Calu3 (cell line): ENCODE measurements at regions not wholly inside any gene's neighbourhood (a gene's known extent, or its start where the extent isn't known, plus 50 kb on each side); places are given as distances from the start of the nearest gene placed in this dataset.
A peak's percentile ranks its signal among the peaks of the same experiment; 100 is the strongest.

Experiments used
- BruUV-seq: library from RNA; stranded (reverse); fragments of 400-500 nt; replicated peaks from 2 replicates; lab custom pipeline; 2021; lab: Mats Ljungman, UMichigan
- CTCF ChIA-PET: fragments of 300-600 bp; sonication (Branson Sonifier 250); formaldehyde crosslinking; loops from one replicate; lab custom pipeline; 2022; ENCODE audit warnings: antibody characterized with exemption; lab: Charles Lee
- DNase-seq: peaks from one replicate; pipeline ENCODE4 v3.0.0; 2022
- H3K27ac Mint-ChIP-seq: one replicate; pipeline ENCODE4 v1.8.0; 2022; ENCODE audit warnings: mixed read lengths; ENCODE audit not compliant: unreplicated experiment
- H3K27me3 Mint-ChIP-seq: one replicate; pipeline ENCODE4 v1.8.0; 2022; ENCODE audit warnings: mixed read lengths; ENCODE audit not compliant: unreplicated experiment
- H3K36me3 Mint-ChIP-seq: one replicate; pipeline ENCODE4 v1.8.0; 2022; ENCODE audit warnings: mild to moderate bottlenecking, moderate library complexity, mixed read lengths; ENCODE audit not compliant: insufficient read depth, unreplicated experiment
- H3K4me1 Mint-ChIP-seq: one replicate; pipeline ENCODE4 v1.8.0; 2022; ENCODE audit warnings: mild to moderate bottlenecking, low read depth, mixed read lengths; ENCODE audit not compliant: unreplicated experiment
- H3K4me3 Mint-ChIP-seq: one replicate; pipeline ENCODE4 v1.8.0; 2022; ENCODE audit warnings: mild to moderate bottlenecking, low read depth, moderate library complexity, mixed read lengths; ENCODE audit not compliant: unreplicated experiment
- H3K9me3 Mint-ChIP-seq: one replicate; pipeline ENCODE4 v1.8.0; 2022; ENCODE audit warnings: low read depth, mixed read lengths; ENCODE audit not compliant: unreplicated experiment
- CTCF ChIP-seq: fragments of 200-600 bp; IDR thresholded peaks from one replicate; pipeline ENCODE4 v1.8.0; 2022; ENCODE audit warnings: antibody characterized with exemption; ENCODE audit not compliant: unreplicated experiment
- intact Hi-C: fragments of 100-400 bp; cut with micrococcal nuclease; formaldehyde crosslinking; loops from one replicate; pipeline ENCODE4 v1.10.0; 2022; ENCODE audit not compliant: unreplicated experiment

- no peak for TF ChIP-seq CTCF
- H3K4me3 Mint-ChIP-seq: no peak overlapping the region
- intact Hi-C loops: loop anchor here (5.0 kb wide), 1 partner anchor 54 kb away; no protein-coding TSS in a partner anchor
- peaks cover 48% of the 10 kb centered on the region for H3K4me1 Mint-ChIP-seq
- no peak for DNase-seq
- H3K9me3 Mint-ChIP-seq: no peaks in the 10 kb centered on the region
- no peaks in the 10 kb centered on the region for H3K27me3 Mint-ChIP-seq
- H3K36me3 Mint-ChIP-seq: peaks cover 4% of the 10 kb centered on the region
- CTCF ChIA-PET: interaction anchor here (2.5 kb wide), 1 partner anchor 38 kb away, joined by 8 read pairs; no protein-coding TSS in a partner anchor
- H3K27ac Mint-ChIP-seq: no peak overlapping the region
- no TSS peak for BruUV-seq
Observed at GRCh38 chr20:57943291-57943690, 233.5 kb upstream of the PMEPA1 start.

- H3K27me3 Mint-ChIP-seq: no peaks in the 10 kb centered on the region
- CTCF ChIA-PET: interaction anchor here (0.6 to 2.5 kb wide), 3 partner anchors 36 to 1041 kb away, joined by 3 to 8 read pairs (median 3); no protein-coding TSS in a partner anchor
- peak overlapping the region; percentile 5 for H3K4me3 Mint-ChIP-seq
- DNase-seq: peak; percentile 49
- H3K36me3 Mint-ChIP-seq: peaks cover 9% of the 10 kb centered on the region
- TF ChIP-seq CTCF: no peak
- H3K4me1 Mint-ChIP-seq: peaks cover 63% of the 10 kb centered on the region
- TSS peak; percentile 85 for BruUV-seq
- intact Hi-C loops: loop anchor here (5.0 kb wide), 1 partner anchor 56 kb away; no protein-coding TSS in a partner anchor
- no peak overlapping the region for H3K27ac Mint-ChIP-seq
- no peaks in the 10 kb centered on the region for H3K9me3 Mint-ChIP-seq
Observed at GRCh38 chr20:57941604-57942381, 232.0 kb upstream of the PMEPA1 start.

- Mint-ChIP-seq H3K27me3 (no peaks in the 10 kb centered on the region), H3K4me3 (peak overlapping the region; percentile 5), H3K27ac (no peak overlapping the region), H3K9me3 (no peaks in the 10 kb centered on the region), H3K36me3 (peaks cover 5% of the 10 kb centered on the region), H3K4me1 (peaks cover 63% of the 10 kb centered on the region)
- BruUV-seq: no TSS peak
- peak; percentile 69 for DNase-seq
- TF ChIP-seq CTCF: no peak
- intact Hi-C loops: loop anchor here (5.0 kb wide), 1 partner anchor 56 kb away; no protein-coding TSS in a partner anchor
- CTCF ChIA-PET: interaction anchor here (0.7 to 2.5 kb wide), 2 partner anchors 35 to 74 kb away, joined by 3 to 8 read pairs; no protein-coding TSS in a partner anchor
Observed at GRCh38 chr20:57940868-57941522, 231.2 kb upstream of the PMEPA1 start.

GRCh38 chr20:57940376-57940775 is 230.6 kb upstream of the PMEPA1 start:
- TF ChIP-seq CTCF: no peak
- H3K4me1 Mint-ChIP-seq: peaks cover 65% of the 10 kb centered on the region
- BruUV-seq: no TSS peak
- no peaks in the 10 kb centered on the region for H3K27me3 Mint-ChIP-seq
- peaks cover 5% of the 10 kb centered on the region for H3K36me3 Mint-ChIP-seq
- no peaks in the 10 kb centered on the region for H3K9me3 Mint-ChIP-seq
- H3K4me3 Mint-ChIP-seq: no peak overlapping the region
- intact Hi-C loops: loop anchor here (5.0 kb wide), 1 partner anchor 57 kb away; no protein-coding TSS in a partner anchor
- no peak overlapping the region for H3K27ac Mint-ChIP-seq
- CTCF ChIA-PET: interaction anchor here (1.4 kb wide), 1 partner anchor 34 kb away, joined by 4 read pairs; no protein-coding TSS in a partner anchor
- no peak for DNase-seq
